PC-3 (cell line): ENCODE measurements at regions not wholly inside any gene's neighbourhood (a gene's known extent, or its start where the extent isn't known, plus 50 kb on each side); places are given as distances from the start of the nearest gene placed in this dataset.

Experiments
- ATAC-seq: fragments of 200-7000 bp; cut with Tn5 transposase; 2 replicates; pipeline ENCODE4 v1.9.1; 2020; ENCODE audit warnings: mild to moderate bottlenecking, moderate library complexity
- BruUV-seq: library from RNA; stranded (reverse); fragments of 400-500 nt; replicated peaks from 2 replicates; lab custom pipeline; 2021; lab: Mats Ljungman, UMichigan
- CTCF ChIA-PET: fragments of 300-600 bp; sonication (Branson Sonifier 250); formaldehyde crosslinking; loops from one replicate; lab custom pipeline; 2022; ENCODE audit warnings: antibody characterized with exemption; lab: Charles Lee
- POLR2A ChIA-PET: fragments of 300-600 bp; sonication (Branson Sonifier 250); formaldehyde crosslinking; loops from one replicate; lab custom pipeline; 2022; ENCODE audit warnings: antibody characterized with exemption; ENCODE audit not compliant: unreplicated experiment; lab: Charles Lee
- DNase-seq: peaks from one replicate; pipeline ENCODE4 v3.0.0-alpha.2; 2015
- H2AFZ ChIP-seq: fragments of 300-600 bp; sonication (generic); 2 replicates; pipeline ENCODE4 v1.6.0; 2016; ENCODE audit warnings: antibody characterized with exemption, low read length
- H3F3A ChIP-seq: fragments of 300-600 bp; sonication (generic); one replicate; pipeline ENCODE4 v1.6.0; 2017; ENCODE audit warnings: antibody characterized with exemption, low read length, control low read depth, mild to moderate bottlenecking; ENCODE audit not compliant: unreplicated experiment
- H3K27ac ChIP-seq: fragments of 300-600 bp; sonication (generic); 2 replicates; pipeline ENCODE4 v1.5.1; 2016; ENCODE audit warnings: mild to moderate bottlenecking, low read length
- H3K27me3 ChIP-seq: fragments of 300-600 bp; sonication (generic); 2 replicates; pipeline ENCODE4 v1.6.1; 2016; ENCODE audit warnings: low read length, mixed read lengths
- H3K36me3 ChIP-seq: fragments of 300-600 bp; sonication (generic); 2 replicates; pipeline ENCODE4 v1.6.1; 2016; ENCODE audit warnings: low read depth, mixed run types, low read length, mixed read lengths
- H3K4me1 ChIP-seq: fragments of 300-600 bp; sonication (generic); 2 replicates; pipeline ENCODE4 v1.5.1; 2016; ENCODE audit warnings: low read length; ENCODE audit not compliant: insufficient read depth
- H3K4me2 ChIP-seq: fragments of 300-600 bp; sonication (generic); 2 replicates; pipeline ENCODE4 v1.6.0; 2016; ENCODE audit warnings: low read length
- H3K4me3 ChIP-seq: fragments of 300-600 bp; sonication (generic); 2 replicates; pipeline ENCODE4 v1.5.1; 2016; ENCODE audit warnings: mild to moderate bottlenecking, low read length, mixed read lengths
- H3K79me2 ChIP-seq: fragments of 300-600 bp; sonication (generic); 2 replicates; pipeline ENCODE4 v1.6.1; 2017; ENCODE audit warnings: low read length, mixed read lengths
- H3K9ac ChIP-seq: fragments of 300-600 bp; sonication (generic); 2 replicates; pipeline ENCODE4 v1.6.0; 2016; ENCODE audit warnings: mild to moderate bottlenecking, low read length
- H3K9me2 ChIP-seq: fragments of 300-600 bp; sonication (generic); replicated peaks from 2 replicates; pipeline ENCODE4 v1.6.1; 2016; ENCODE audit warnings: mixed run types, low read length, mixed read lengths
- H3K9me3 ChIP-seq: fragments of 300-600 bp; sonication (generic); 2 replicates; pipeline ENCODE4 v1.6.1; 2016; ENCODE audit warnings: low read length, mixed read lengths
- H4K20me1 ChIP-seq: fragments of 300-600 bp; sonication (generic); 2 replicates; pipeline ENCODE4 v1.6.1; 2016; ENCODE audit warnings: low read length, mixed read lengths
- CTCF ChIP-seq: fragments of 300-600 bp; sonication (generic); conservative IDR thresholded peaks from 2 replicates; pipeline ENCODE4 v1.5.1; 2017; ENCODE audit warnings: antibody characterized with exemption, low read depth, mild to moderate bottlenecking, low read length
- EZH2 ChIP-seq: fragments of 300-600 bp; sonication (generic); IDR thresholded peaks from one replicate; pipeline ENCODE4 v1.6.1; 2017; ENCODE audit warnings: antibody characterized with exemption, mild to moderate bottlenecking, low read length; ENCODE audit not compliant: unreplicated experiment
- EZH2phosphoT487 ChIP-seq: fragments of 300-600 bp; sonication (generic); IDR thresholded peaks from 2 replicates; pipeline ENCODE4 v1.6.1; 2018; ENCODE audit warnings: mild to moderate bottlenecking, antibody characterized with exemption, low read length, borderline replicate concordance
- intact Hi-C: fragments of 100-400 bp; cut with micrococcal nuclease; formaldehyde crosslinking; loops from 2 replicates; pipeline ENCODE4 v1.9.0; 2023

- BruUV-seq: no TSS peak
- DNase-seq (no peak), ATAC-seq (no peak)
- no peak overlapping the region for H3K4me3 ChIP-seq
- no peaks in the 10 kb centered on the region for H3K4me1 ChIP-seq
- H3K4me2 ChIP-seq: no peak overlapping the region
- no peak for TF ChIP-seq EZH2
- no peak for TF ChIP-seq CTCF
- no peak for TF ChIP-seq EZH2phosphoT487
- intact Hi-C loops: no loop called here
- no peaks in the 10 kb centered on the region for H3K27me3 ChIP-seq
- ChIA-PET CTCF (no interaction called here), POLR2A (no interaction called here)
- no peaks in the 10 kb centered on the region for H3K9me3 ChIP-seq
- no peaks in the 10 kb centered on the region for H3F3A ChIP-seq
- no peaks in the 10 kb centered on the region for H4K20me1 ChIP-seq
- H2AFZ ChIP-seq: no peak overlapping the region
- no peaks in the 10 kb centered on the region for H3K79me2 ChIP-seq
- no peak overlapping the region for H3K9ac ChIP-seq
- H3K9me2 ChIP-seq: no peaks in the 10 kb centered on the region
- no peaks in the 10 kb centered on the region for H3K36me3 ChIP-seq
- no peak overlapping the region for H3K27ac ChIP-seq
Observed at GRCh38 chr4:10821826-10822225, 137.3 kb upstream of the CLNK start.

GRCh38 chr4:10816571-10816970 lies 132.0 kb upstream of the CLNK start:
- POLR2A ChIA-PET: no interaction called here

More at GRCh38 chr4:10816571-10816970, 132.0 kb upstream of the CLNK start:
- ATAC-seq: no peak
- H3K9me2 ChIP-seq: no peaks in the 10 kb centered on the region
- no peak overlapping the region for H3K27ac ChIP-seq
- no peaks in the 10 kb centered on the region for H4K20me1 ChIP-seq
- H3K9me3 ChIP-seq: no peaks in the 10 kb centered on the region
- CTCF ChIA-PET: no interaction called here
- no peaks in the 10 kb centered on the region for H3K79me2 ChIP-seq
- no peak overlapping the region for H3K9ac ChIP-seq
- H3F3A ChIP-seq: no peaks in the 10 kb centered on the region
- intact Hi-C loops: no loop called here
- H3K27me3 ChIP-seq: no peaks in the 10 kb centered on the region
- H3K4me1 ChIP-seq: no peaks in the 10 kb centered on the region
- H2AFZ ChIP-seq: no peak overlapping the region
- H3K4me3 ChIP-seq: no peak overlapping the region
- no TSS peak for BruUV-seq
- H3K36me3 ChIP-seq: no peaks in the 10 kb centered on the region
- H3K4me2 ChIP-seq: no peak overlapping the region
- TF ChIP-seq EZH2phosphoT487 (no peak), EZH2 (no peak), CTCF (no peak)
- DNase-seq: no peak
